Hindlimb muscle (tissue), 1 donor: ENCODE measurements at regions not wholly inside any gene's neighbourhood (a gene's known extent, or its start where the extent isn't known, plus 50 kb on each side); places are given as distances from the start of the nearest gene placed in this dataset.
"Not testable (repeated sequence)": the region's sequence is repeated elsewhere in the genome, so short reads cannot be mapped to it uniquely, and the experiment has no call there.

Source experiments
- DNase-seq: peaks from one replicate; pipeline ENCODE4 v3.0.0-alpha.2; 2013

DNA sequence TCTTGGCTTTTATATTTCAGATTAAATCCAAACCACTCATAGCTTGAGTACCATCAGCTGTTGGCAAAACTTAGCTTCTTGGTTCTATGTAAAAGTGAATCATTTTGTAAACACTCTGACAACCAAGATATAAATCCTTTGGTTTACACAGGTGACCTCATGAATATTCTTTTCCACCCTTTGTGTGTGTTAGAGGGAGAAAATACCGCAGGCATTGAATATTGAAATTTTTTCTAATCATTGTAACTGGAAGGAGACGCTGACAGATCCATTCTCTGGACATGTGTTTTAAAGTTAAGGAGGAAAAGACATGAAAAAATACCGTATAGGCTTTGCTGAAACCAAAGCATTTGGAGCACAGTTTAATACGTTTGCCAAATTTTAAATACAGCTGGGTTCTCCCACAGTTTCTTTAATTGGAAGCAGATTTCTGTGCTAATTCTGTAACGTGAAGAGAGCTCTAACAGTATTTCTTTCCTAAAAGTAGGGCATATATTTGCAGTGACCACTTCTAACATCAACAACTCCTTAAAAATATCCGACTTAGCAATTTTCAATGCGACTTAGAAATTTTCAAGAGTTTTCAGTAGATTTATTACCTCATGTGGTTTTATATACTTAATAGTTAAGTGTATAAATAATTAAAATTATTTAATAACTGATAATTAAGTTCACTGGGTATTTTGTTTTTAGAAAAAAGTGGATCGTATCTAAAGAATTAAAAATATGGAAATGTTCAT, 388.2 kb downstream of the USP25 start:
- DNase-seq: peak; percentile 67

DNA sequence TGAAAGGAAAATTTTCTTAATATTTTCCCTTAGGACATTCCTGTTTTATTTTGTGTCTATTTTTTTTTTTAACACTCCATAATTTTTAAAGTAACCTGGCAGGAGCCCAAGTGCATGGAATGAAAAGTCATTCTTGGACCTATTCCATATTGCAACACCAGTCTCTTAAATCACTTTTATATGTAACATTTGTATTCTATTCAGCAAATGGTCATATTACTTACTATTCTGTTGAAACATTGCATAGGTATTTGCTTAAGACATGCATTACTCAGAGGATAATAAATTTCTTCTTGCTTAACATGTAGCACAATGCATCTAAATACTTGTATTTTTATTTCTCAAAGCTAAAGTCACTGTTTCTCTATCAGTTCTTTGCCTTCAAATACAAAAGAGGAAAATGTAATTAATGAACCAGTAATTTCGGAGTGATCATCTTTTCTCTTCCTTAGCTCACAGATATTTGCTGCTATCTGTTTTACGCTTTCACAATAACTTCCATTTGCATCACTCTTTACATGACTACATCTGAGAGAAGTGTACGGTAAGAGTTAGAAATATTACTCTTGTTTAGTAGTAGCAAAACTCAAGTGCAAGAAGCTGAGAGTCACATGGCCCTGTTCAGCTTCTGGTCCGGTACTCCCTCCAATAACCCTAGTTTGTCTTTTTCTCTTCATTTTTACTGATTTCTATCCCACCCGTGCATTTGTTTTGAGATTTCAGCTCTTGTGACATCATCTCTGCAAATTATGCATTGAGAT, 394.8 kb downstream of the USP25 start:
- DNase-seq: peak; percentile 36

DNA sequence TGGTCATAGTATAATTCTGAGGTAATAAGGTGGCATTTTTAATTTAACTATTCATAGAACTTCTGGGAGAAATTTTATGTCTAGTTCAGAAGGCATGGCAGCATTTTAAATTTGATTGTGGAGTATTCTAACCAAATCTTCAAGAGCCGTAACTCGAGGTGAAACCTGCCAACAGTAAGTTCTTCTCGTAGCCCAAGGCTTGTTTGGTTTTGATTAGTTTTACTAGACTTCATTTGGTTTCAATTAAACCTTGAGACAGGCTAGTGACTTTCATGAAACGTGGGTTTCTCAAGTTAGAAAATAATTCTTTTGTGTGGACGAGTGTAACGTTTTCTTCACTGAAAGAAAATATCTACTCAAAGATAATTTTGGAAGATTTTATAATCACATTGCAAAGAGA, 395.5 kb downstream of the USP25 start:
- DNase-seq: no peak

GRCh38 chr21:16132453-16132852, 402.7 kb downstream of the USP25 start:
- not testable (repeated sequence) for DNase-seq

DNA sequence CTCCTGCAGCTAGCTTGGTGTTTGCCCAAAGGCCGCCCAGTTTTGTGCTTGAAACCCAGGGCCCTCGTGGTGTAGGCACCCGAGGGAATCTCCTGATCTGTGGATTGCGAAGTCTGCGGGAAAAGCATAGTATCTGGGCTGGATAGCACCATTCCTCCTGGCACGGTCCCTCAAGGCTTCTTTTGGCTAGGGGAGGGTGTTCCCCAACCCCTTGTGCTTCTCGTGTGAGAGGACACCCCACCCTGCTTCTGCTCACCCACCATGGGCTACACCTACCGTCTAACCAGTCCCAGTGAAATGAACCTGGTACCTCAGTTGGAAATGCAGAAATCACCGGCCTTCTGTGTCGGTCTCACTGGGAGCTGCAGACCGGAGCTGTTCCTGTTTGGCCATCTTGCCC, 403.5 kb downstream of the USP25 start:
- no peak for DNase-seq

DNA sequence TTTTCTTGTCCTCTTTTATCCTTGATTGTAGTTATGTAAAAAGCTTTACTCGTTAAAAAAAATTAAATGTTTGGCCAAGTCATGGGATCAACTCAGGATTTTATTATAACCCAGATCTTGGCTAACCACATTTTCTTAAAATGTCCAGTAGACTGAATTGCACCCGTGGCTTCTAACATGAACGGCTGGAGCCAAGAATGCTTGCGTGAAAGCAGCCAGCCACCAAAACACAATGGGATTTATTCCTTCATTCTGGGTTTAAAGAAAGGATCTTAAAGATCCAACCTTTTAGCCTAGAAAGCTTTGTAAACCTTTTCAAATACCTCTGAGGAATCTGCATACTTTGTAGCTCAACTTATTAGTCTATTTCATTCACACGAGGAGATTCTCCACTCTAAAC, 404.4 kb downstream of the USP25 start:
- DNase-seq: no peak

DNA sequence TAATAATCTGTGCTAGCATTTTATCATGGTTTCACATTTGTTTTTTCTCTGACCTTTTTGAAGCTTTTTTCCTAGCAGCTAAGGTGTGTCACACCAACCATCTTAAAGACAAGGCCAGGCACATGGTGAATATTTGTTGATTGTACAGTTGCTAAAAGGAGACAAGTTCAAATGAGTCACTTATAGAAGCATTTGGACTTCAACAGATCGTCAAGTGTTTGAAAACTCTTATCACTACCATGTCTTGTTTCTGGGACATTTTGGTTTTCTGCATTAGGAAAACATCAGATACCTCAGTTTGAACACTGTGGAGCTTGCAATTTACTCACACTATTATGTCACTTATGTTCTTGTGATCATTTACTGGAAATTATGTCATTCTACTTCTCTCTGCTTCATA, 407.3 kb downstream of the USP25 start:
- DNase-seq: no peak

DNA sequence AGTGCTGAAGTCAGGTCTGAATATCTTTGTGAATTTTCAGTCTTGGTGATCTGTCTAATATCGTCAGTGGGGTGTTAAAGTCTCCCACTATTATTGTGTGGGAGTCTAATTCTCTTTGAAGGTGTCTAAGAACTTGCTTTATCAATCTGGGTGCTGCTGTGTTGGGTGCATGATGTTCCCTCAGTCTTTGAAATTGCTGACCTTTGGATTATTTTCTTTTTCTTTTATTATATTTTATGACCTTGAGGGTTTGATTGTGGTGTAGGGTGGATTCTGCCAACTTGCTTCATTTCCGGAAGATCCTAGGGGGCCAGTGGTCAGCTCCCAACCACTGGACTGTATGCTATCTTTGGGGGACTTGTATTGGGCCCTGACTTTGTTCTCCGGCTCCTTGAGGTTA, 415.3 kb downstream of the USP25 start:
- DNase-seq: no peak

- DNase-seq: no peak
These were observed 415.7 kb downstream of the USP25 start for GRCh38 chr21:16145479-16145878.

DNA sequence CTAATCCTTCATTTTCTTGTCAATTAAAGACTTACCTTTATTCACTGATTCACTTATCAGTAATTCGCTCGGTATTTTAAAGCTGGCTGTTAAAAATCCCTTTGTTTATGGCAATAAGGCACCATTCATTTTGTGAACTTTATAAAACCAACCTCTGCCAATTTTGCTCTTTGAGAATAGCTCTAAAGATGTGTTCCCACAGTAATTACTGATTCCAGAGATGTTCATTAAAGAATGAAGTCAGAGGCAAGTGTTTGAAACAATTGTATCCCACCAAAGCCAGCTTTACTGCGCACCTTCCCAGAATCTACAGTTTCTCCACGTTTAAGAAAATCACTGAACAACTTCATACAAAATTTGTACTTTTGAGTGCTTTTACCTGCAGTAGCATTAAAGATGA, 424.5 kb downstream of the USP25 start:
- no peak for DNase-seq

GRCh38 chr21:16154951-16155635, 425.3 kb downstream of the USP25 start:
- no peak for DNase-seq

DNA sequence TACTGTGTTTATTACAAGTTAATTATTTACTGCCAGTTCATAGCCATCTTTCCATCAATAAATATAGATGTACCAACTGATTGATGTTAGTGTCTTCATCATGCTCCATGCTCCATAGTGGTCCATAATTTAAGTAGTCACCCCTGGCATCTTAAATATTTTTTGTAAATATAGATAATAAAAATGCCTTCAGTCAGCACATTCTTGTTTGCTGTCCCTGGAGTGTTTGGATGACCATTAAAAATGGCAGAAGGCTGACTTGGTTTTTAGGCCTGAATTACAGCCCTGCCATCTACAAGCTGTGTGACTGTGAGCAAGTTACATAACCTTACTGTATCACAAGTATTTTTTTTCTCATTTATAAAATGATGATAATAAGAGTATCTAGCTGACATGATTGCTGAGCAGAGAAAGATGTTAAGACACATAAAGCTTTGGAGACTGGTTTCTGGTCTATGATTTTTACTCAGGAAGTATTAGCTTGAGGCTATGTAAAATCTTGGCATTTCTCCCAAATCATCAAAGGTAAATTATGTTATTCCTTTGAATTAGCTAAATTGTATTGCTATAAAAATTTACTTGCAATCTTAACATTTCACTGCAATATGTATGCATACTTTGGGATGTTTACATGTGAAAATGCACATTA, 427.2 kb downstream of the USP25 start:
- no peak for DNase-seq

- DNase-seq: no peak
These were observed 429.6 kb downstream of the USP25 start for GRCh38 chr21:16159213-16159970.

DNA sequence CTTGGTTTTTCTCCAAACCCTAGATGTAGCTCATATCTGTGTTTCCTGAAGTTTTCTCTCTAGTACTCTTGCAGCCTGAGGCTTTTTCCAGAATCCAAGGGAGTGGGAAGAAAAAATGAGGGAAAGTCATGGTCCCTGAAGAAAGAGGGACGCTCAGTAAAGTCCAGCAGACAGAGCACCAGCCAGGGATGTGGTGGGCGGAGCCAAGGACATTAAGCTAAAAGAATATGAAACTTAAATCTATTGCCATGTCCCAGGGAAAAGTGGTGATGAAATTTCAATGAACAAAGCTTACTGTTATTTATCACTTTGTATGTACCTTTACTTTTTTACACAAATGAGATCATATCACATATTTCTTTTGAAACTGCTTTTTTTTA, 430.2 kb downstream of the USP25 start:
- no peak for DNase-seq

- DNase-seq: no peak
These were observed 433.2 kb downstream of the USP25 start for GRCh38 chr21:16162953-16163352.

- no peak for DNase-seq
These were observed 439.3 kb downstream of the USP25 start for GRCh38 chr21:16169102-16169511.

GRCh38 chr21:16169779-16170178, 440.0 kb downstream of the USP25 start:
- no peak for DNase-seq

DNA sequence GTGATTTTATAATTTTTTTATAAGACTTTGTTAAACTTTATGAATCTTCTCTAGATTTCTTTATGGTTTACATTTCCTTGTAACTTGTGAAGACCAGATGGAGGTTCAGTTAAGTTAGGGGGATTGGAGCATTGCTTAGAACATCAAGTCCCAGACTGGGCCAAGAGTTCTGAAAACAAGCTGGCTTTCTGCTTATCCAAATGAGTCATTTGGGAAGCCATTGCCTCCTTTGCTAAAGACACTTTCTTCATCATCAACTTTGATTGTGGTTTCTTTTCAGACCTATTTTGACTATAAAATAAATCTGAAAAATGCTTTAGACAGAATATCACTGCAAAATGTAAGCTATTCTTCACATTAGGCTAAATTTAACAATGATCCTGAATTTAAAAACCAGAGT, 446.8 kb downstream of the USP25 start:
- no peak for DNase-seq

GRCh38 chr21:16177532-16177931, 447.8 kb downstream of the USP25 start:
- DNase-seq: no peak

DNA sequence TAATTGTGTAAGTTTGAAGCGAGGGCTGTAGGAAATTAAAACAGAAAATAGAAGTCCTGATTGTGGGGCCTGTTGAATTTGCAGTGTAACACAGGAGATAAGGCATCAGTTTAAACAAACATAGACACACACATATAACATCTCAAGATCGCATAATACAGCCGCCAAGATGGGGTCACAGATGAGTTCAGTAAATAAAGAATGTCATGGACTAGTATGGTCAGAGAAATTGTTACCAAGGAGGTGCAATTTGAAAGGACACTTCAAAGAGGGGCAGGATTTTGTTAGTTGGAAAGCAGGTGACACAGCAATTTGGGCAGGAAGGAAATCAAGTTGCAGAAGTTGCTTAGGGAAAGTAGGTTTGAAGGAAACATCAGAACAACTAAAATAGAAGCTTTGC, 450.0 kb downstream of the USP25 start:
- no peak for DNase-seq

GRCh38 chr21:16180614-16181013, 450.8 kb downstream of the USP25 start:
- DNase-seq: no peak

GRCh38 chr21:16181018-16181417, 451.2 kb downstream of the USP25 start:
- no peak for DNase-seq
